ENCODE measurements at regions not wholly inside any gene's neighbourhood (a gene's known extent, or its start where the extent isn't known, plus 50 kb on each side); places are given as distances from the start of the nearest gene placed in this dataset.

GRCh38 chr20:20823476-20823881 lies 111.0 kb upstream of the RALGAPA2 start:
- no peak for DNase-seq

GRCh38 chr20:20821484-20822260 lies 109.2 kb upstream of the RALGAPA2 start:
- no peak for DNase-seq

- no peak for DNase-seq
Measured at GRCh38 chr20:20820785-20821483, 108.5 kb upstream of the RALGAPA2 start.

- no peak for DNase-seq
Measured at GRCh38 chr20:20820104-20820503, 107.7 kb upstream of the RALGAPA2 start.

GRCh38 chr20:20816969-20817755 lies 104.7 kb upstream of the RALGAPA2 start:
- no peak for DNase-seq

GRCh38 chr20:20815711-20816455 lies 103.4 kb upstream of the RALGAPA2 start:
- no peak for DNase-seq

- no peak for DNase-seq
Measured at GRCh38 chr20:20814685-20815084, 102.2 kb upstream of the RALGAPA2 start.

GRCh38 chr20:20812136-20812535 lies 99.7 kb upstream of the RALGAPA2 start:
- no peak for DNase-seq

GRCh38 chr20:20808016-20808415 lies 95.6 kb upstream of the RALGAPA2 start:
- no peak for DNase-seq

GRCh38 chr20:20806121-20807095 lies 94.0 kb upstream of the RALGAPA2 start:
- no peak for DNase-seq

GRCh38 chr20:20803011-20803410 lies 90.6 kb upstream of the RALGAPA2 start:
- DNase-seq = no peak

- no peak for DNase-seq
Measured at GRCh38 chr20:20802328-20802727, 89.9 kb upstream of the RALGAPA2 start.

- DNase-seq = no peak
Measured at GRCh38 chr20:20799716-20800312, 87.4 kb upstream of the RALGAPA2 start.

- DNase-seq = no peak
Measured at GRCh38 chr20:20797521-20798310, 85.3 kb upstream of the RALGAPA2 start.

GRCh38 chr20:20796766-20797440 lies 84.5 kb upstream of the RALGAPA2 start:
- DNase-seq = no peak

- DNase-seq = no peak
Measured at GRCh38 chr20:20795721-20796120, 83.3 kb upstream of the RALGAPA2 start.

- no peak for DNase-seq
Measured at GRCh38 chr20:20795119-20795518, 82.7 kb upstream of the RALGAPA2 start.

- DNase-seq = no peak
Measured at GRCh38 chr20:20793591-20793990, 81.1 kb upstream of the RALGAPA2 start.

- no peak for DNase-seq
Measured at GRCh38 chr20:20791664-20792568, 79.5 kb upstream of the RALGAPA2 start.
